Upper lobe of left lung (tissue), 4 donors: ENCODE measurements at regions not wholly inside any gene's neighbourhood (a gene's known extent, or its start where the extent isn't known, plus 50 kb on each side); places are given as distances from the start of the nearest gene placed in this dataset.

Experiments used
- POLR2A ChIP-seq, 4 donors: fragments of 450-650 bp; IDR thresholded peaks; one replicate each; pipeline ENCODE4 v1.5.1; 2016 to 2017; ENCODE audit warnings: antibody characterized with exemption in 4 of 4, mild to moderate bottlenecking in 2 of 4
- TF ChIP-seq, protein P1 (sequence below), 6 experiments: fragments of 450-650 bp in 4 of 6; fragments of 200-600 bp in 2 of 6; sonication (generic) in 2 of 6; IDR thresholded peaks; one replicate each; pipeline ENCODE4 v1.5.1; 2016 to 2019; ENCODE audit warnings: antibody characterized with exemption in 6 of 6

DNA sequence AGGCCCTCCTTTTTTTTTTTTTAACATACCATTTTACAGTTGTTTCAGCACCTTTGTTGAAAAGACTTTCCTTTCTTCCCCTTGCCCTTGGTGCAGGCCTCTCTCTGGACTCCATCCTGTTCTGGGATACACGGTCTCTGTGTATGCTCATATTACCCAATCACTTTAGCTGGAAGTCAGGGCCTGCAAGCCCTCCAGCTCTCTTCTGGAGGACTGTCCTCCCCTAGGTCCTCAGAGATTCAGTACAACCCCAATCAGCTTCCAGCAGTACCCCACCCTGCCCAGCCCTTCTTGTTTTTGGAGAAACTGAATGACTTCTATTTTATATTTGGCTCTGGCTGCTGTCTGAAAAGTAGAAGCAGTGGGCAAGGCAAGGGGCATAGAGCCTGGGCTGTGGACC is 270.8 kb downstream of the KLF13 start:
- TF ChIP-seq POLR2A (IDR thresholded peaks at IDR 0.05), result no peak
- TF ChIP-seq, protein P1, sequence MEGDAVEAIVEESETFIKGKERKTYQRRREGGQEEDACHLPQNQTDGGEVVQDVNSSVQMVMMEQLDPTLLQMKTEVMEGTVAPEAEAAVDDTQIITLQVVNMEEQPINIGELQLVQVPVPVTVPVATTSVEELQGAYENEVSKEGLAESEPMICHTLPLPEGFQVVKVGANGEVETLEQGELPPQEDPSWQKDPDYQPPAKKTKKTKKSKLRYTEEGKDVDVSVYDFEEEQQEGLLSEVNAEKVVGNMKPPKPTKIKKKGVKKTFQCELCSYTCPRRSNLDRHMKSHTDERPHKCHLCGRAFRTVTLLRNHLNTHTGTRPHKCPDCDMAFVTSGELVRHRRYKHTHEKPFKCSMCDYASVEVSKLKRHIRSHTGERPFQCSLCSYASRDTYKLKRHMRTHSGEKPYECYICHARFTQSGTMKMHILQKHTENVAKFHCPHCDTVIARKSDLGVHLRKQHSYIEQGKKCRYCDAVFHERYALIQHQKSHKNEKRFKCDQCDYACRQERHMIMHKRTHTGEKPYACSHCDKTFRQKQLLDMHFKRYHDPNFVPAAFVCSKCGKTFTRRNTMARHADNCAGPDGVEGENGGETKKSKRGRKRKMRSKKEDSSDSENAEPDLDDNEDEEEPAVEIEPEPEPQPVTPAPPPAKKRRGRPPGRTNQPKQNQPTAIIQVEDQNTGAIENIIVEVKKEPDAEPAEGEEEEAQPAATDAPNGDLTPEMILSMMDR (IDR thresholded peaks at IDR 0.05), result no peak
